Daoy (cell line): ENCODE measurements at regions not wholly inside any gene's neighbourhood (a gene's known extent, or its start where the extent isn't known, plus 50 kb on each side); places are given as distances from the start of the nearest gene placed in this dataset.

ENCODE experiments used
- DNase-seq: peaks from one replicate; pipeline ENCODE4 v3.0.0-alpha.2; 2015; ENCODE audit warnings: low read depth

DNA sequence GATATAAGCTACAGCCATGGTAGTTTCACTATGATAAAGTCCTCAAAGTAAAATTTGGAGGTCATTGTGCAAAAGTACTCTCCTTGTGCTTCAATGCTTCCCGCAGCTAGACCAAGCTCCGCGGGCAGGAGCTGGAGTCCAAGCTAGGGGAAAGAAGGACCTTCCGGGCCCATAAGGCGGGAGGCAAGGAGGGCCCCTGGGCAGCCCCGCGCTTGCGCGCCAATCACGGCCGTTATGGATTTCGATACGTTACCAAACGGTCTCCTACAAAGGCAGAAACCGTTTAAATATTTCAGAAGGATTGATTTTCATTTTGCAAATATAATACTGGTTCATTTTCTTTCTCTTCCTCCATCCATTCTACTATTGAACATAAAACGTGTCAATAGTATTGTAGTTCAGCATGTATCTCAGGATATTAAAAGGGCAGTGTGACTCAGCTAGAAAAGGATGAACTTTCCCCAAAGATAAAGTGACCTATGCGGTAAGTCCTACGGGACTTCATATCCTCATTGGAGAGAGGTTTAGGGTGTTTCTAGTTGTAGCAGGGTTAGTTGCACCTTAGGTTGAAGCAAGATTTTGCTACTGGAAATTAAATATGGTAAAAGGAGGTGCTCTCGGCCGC lies 128.0 kb downstream of the KIF20B start:
- no peak for DNase-seq

DNA sequence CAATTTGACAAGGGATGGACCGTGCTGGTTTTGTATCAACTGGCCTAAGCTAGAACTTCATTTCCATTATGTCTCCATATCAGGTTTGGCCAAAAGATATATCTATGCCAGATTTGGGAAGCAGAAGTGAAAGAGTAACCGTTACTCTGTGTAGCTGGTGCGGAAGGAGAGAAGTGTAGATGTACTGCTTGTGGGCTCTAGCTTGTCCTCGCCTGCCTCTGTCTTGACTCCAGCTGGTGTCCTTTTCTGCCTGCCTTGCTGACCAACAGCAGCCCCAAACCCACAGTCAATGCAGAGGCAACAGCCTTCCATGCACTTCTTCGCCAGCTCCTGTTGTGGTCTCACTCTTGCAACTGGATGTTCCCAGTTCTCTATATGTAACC lies 128.5 kb downstream of the KIF20B start:
- no peak for DNase-seq

DNA sequence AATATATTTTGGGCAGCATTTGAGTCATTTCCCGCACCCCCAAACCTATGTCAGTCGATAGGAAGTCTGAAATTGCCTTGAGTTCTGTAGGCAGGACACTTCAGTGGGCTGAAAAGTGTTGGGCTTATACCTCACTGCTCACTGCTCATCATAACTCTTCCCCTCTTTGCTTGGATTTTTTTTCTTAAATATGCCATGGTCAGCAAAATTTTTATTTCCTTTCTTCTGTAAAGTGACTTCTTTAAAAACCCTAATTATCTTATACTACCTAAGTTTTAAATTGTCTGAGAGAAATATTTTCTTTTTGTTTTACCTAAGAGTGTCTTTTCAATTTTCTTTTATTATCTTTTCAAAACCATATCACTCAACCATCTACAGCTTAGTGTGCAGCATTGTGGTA lies 129.2 kb downstream of the KIF20B start:
- DNase-seq, result no peak

DNA sequence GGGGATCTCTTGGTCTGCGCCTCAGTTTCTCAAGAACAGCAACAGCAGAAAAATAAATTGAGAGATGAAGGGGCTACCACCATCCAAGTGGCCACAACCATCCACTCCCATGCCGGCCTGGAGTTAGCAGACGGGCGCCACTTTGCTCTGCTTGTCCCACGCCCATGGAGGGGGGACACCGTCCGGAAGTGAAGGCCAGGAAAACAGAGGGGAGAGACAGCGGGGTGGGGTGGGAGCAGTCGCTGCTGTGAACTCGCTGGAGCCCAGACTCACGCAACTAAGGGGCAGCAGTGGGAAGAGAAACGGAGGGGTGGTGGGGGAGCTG lies 135.4 kb downstream of the KIF20B start:
- DNase-seq, result no peak

DNA sequence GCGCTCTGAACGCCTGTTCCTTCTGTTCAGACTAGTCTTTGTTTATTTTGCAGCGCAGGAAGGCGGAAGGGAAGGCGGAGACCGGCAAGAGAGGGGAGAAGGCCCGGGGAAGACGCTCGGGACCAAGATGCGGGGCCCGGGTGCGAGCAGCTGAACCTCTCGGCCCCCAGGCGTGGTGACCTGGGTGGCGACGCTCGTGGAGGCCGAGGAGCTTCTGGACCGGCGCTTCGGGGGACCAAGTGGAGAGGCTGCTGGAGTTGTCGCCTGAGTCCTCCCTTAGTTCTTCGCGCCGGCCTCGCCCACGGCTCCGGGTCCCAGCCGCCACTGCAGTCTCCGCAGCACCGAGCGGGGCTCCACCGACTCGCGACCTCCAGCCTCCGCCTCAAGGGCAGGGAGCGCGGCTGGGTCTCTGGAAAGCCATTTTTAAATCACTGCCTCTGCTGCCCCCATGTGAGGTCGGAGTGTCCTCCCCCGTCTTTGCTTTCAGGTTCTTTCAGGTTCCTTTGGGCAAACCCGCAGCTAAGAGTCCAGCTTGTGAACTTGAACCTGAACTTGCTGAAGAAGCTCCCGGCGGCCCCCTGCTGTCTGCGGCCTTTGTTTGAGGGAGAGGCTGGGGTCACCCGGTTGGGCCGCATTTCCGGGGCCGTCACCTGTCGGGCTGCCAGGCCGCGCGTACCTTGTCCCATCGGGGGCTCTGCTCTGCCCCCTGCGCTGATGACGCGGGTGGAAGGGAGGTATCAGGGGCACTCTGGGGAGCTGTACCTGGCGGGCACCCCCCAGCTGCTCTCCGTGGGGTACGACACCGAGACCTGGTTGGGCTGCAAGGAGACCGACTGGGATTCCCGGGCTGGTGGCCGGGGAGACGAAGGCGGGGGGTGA lies 136.0 kb downstream of the KIF20B start:
- peak; percentile 8 for DNase-seq

DNA sequence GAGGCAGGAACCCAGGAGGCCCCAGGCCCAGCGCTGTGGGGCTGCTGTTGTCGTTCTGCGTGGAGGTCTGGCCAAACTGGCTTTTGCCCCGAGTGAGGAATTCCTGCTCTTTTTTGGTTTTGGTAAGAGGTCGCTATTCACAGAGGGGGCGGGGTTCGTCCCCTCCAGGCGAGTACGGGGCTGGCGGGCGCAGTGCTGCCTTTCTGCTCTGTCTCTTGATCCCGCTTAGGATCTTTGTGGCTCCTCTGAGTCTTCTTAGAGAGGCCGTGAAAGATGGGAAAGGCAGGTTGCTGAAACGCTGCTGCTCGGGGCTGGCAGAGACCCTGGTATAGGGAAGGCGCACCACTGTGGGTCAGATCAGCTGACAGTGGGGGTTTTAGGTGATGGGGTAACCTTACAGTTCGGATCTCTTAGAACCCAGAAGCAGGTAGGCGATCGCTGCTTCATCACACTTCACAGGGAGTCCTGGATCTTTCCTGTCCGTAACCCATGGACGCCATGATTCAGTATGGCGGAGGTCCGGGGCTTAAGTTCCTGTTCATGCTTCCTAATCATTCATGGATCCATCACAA lies 136.7 kb downstream of the KIF20B start:
- DNase-seq, result no peak

DNA sequence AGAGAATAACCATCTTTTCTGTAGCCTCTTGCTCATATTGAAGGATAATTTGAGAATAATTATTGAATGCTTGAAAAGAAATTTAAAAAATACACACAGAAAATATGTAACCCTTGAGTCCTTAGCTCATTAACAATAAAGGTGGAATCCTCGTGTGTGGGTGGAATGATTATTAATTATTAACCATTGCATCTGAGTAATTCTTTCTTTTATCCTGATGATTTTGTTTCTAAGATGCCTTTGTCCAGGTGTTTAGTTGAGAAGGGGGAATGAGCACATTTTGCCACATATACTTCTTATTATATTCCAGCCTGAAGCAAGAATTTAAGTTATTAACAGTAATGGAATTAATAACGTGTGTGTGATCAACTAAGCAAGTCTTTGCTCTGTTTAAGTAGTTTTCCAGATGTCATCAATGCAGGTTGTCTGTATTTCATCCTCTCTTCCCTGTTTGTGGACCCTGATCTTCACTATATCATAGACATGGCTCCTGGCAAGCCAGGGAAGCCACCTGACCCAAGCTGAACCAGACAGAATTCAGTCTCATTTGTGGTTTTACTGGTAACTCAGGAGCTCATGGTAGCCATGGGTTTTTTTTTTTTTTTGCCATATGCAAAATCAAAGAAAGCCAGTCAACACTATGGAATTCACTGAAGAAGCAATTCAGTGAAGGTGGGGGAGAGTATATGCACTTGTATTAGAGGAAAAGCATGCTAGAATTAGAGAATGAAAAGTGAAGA lies 144.3 kb downstream of the KIF20B start:
- peak; percentile 29 for DNase-seq

DNA sequence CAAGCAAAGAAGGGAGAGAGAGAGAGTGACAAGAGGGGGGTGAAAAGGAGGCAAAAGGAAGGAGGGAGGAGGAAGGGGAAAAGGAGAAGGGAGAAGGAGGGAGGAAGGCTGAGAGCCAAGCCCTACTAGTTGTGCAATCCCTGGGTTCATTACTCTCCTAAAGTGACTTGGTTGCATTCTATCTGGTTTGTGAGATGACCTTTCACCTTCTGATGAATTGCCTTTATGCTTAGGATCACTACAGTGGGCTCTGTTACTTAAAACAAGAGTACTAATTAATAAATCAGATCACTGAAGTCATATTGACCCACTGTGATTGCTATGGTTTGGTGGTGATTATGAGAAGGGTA lies 144.9 kb downstream of the KIF20B start:
- no peak for DNase-seq

DNA sequence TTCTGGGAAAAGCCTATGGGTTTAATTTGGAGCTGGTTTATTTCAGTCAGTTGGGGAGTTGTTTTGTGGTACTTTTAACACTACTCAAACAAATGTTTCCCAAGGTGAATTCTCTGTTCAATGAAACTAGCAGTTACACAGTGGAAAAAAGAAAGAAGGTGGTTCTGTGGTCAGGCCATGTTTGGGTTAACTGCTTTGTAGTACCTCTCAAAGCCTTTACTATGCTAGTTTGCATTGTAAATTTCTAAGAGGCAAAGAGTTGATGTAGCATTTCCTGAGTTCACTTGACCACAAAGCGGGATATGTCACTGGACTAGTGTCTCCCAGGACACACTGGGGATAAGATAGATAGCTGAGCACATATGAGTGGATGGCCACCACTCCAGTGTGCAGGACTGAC lies 145.4 kb downstream of the KIF20B start:
- no peak for DNase-seq

DNA sequence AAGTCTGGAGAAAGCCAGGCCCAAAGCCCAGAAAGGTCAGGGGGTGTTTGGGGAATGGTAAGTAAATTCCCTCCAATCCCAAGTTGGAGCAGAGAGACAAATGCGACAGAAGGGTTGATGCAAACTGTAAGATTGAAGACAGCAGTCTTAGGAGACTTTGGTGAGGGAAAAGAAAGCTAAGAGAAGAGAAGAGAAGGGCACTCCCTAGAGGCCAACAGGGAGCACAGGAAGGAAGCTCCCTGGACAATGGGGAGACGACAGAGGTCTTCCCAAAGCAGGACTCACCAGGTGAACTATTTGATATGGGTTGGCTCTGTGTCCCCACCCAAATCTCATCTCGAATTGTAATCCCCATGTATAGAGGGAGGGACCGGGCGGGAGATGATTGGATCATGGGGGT lies 151.5 kb downstream of the KIF20B start:
- DNase-seq, result no peak

DNA sequence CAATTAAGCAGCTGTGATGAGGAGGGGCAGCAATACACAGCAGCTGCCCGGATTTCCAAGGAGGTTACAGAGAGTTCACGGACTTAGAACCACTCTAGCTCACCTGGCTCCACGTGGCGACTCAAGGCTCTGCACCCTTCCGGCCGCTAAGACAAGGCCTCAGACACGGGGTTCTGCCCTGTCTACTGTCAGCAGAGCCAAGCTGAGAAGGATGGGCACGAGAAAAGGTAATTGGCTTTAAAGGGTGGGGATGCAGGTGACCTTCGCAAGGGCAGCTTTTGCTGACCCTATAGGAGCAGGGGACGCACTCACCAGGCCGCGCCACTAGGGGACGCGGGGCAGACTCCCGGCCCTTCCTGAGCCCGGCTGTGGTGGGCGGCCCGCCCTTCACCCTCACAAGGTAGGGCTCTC lies 152.4 kb downstream of the KIF20B start:
- no peak for DNase-seq

DNA sequence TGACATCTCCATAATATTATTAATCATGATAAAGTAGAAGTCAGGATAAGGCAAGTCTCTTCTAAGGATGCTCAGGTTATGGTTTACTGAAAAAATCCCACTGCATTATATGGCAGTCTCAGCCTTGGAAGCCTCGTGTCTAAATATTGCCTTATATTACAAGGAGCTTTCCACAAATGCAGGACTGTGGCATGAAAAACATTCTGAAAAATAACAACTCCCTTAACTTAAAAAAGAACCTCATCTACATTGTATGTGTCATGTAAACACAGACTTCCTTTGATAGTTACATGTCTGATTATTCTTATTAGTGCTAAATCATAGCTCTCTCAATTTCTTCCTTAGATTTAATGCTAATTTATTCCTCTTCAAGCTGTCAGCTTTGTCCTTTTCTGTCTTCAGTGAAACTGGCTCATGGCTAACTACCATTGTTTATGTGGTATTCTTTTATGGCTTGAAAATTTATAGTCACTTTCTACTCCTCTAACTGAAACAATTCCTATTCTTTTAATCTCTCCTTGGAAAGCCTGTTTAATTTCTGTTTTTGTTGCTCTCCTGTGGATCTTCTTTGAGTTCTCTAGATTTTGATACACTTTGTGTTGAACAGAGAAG lies 156.1 kb downstream of the KIF20B start:
- no peak for DNase-seq

DNA sequence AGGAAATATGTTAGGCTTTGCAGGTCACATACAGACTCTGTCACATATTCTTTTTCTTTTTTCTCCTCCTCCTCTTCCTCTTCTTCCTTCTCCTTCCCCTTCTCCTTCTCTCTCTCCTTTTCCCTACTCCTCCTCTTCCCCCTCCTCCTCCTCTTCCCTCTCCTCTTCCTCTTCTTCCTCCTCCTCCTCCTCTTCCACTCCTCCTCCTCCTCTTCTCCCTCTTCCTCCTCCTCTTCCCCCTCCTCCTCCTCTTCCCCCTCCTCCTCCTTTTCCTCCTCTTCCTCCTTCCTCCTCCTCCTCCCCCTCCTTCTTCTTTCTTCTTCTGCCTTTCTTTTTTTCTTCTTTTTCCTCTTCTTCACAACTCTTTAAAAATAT lies 159.8 kb downstream of the KIF20B start:
- no peak for DNase-seq

DNA sequence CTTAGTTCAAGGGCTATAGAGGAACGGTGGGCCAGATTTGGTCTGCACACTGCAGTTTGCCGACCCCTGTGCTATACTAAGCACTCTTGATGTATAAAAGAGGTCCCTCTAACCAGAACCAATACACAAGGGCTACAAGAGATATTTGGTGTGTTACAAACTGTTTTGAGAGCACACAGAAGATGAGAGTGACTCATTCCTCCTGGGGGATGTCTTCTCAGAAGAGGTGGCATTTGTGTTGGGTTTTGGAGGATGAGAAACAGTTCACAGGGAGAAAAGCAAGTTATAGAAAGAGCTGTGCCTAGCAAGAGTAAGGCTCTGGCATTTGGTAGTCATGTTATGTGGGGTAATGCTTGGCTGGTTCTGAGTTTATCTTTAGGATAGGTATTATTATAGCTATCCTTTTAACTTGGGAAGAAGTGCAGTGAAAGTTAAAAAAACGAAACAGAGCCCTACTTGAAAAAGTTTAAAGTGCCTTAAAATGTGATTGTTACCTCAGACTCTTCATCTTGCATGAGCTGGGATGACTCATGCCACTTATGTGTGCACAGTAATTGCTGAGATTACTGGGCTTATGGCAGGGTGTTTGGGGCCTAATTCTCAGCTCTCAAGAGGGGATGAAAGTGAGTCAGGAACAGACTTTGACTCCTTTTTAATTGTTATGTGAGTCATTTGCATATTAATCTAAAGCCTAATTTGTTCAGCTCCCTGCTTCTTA lies 160.4 kb downstream of the KIF20B start:
- DNase-seq, result peak; percentile 83

DNA sequence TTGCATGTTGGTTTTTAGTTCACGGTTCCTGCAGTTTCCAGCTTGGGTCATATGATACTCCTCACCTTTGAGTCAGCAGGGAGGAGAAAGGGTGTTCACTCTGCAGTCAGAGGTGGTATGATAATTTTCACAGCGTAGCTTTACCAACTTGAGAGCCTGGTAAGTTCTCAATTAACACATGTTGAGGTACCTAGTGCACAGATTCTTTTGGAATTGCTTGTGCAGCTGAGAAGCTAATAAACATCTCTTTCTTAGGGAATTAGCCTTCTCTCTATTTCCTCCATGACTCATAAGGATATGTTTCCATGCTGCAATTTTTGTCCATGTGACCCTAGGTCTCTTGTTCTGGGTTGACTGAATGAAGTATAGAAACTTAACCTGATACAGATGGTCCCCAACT lies 166.6 kb downstream of the KIF20B start:
- DNase-seq, result peak; percentile 15

DNA sequence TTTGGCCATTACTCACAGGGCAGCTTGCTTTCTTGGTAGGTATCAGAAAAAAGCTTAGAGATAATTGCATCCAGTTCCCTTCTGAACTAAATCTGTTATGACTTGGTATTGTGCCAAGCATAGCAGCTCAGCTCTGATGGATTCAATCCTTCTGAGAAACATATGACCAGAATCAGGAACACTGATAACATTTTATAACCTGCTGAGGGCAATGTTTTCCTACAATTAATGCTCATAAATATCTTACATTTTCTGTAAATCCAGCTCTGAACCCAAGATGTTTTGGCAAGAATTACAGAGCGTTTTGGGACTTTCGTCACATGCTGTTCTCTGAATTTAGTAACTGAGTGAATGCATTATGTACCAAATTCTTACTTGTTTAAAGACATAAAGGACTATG lies 167.8 kb downstream of the KIF20B start:
- peak; percentile 23 for DNase-seq

DNA sequence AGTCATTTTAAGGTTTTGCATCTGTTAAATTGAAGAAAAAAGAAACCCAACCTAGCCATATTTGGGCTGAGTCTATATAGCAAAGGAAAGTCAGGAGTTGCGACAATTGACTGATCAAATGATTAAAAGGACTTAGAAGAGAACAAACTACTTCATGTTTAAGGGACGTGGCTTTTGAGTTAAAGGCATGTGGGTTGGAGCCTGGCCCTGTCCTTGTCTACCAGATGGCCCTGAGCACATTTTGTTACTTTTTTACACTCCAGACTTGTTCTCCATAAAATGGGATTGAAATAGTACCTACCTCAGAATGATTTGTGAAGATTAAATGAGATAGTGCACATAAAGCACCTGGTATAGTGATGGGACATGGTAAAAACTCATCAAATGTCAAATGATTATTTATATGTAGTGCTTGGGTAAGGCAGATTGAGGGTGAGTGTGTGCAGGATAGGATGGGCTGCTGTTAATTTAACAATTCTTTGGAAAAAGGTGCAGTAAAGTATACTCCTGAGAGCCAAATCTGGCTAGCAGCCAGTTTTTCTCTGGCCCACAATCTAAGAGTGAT lies 168.3 kb downstream of the KIF20B start:
- no peak for DNase-seq

DNA sequence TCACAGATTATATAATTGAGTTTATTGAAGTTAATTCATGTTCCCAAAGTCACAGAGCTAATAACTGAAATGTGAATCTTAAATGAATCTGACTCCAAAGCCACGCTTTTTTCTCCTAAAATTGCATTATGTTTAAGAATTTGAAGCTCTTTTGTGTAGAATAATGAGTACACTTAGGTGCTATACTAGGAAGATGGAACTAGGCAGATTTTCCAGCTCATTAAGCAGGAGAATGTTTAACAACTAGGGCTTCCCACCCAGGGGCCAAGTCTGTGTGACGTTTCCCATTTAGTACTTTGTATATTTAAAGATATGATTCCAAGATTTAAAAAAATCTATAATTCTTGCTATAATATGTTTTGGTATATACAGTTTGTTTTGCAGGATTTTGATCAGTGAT lies 169.5 kb downstream of the KIF20B start:
- no peak for DNase-seq

DNA sequence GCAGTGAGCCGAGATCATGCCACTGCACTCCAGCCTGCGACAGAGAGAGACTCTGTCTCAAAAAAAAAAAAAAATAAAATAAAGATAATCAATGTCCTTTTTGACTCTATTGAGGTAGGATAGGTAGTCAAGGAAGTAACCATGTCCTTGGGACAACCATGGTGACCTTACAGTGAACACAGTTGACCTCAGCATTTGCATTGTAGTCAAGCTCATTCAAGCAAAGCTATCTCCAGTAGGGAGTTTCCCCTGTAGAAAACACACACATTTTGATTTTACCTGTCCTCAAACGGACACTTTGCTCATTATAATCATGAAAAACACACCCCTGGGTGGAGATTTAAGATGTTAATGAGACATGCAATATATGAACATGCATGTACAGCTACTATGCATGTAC lies 171.7 kb downstream of the KIF20B start:
- DNase-seq, result no peak

DNA sequence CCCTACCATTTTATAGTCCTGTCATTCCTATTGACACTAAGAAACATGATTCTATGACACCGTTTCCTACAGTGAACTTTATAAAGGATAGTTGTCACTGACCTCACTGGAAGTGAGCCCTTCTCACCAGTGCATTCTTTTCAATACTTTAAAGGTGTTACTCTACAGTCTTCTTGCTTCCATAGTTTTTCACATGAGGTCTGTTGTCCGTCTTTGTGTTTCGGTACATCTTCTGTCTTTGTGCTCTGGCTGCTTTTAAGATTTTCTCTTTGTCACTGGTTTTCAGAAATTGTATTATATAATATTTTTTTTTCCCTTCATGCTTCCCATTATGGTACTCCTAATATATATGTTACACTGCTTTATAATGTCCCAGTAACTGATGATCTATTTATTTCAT lies 174.2 kb downstream of the KIF20B start:
- no peak for DNase-seq

DNA sequence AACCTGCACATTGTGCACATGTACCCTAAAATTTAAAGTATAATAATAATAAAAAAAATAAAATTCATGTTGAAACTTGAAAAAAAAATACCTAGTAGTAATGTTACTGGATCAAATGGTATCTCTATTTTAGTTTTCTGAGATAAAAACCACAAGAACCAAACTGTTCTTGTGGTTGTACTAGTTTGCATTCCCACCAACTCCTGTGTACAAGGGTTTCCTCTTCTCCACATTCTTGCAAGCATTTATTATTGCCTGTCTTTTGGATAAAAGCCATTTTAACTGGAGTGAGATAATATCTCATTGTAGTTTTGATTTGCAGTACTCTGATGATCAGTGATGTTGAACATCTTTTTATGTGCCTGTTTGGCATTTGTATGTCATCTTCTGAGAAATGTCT lies 177.7 kb downstream of the KIF20B start:
- no peak for DNase-seq
